ENCODE measurements at regions not wholly inside any gene's neighbourhood (a gene's known extent, or its start where the extent isn't known, plus 50 kb on each side); places are given as distances from the start of the nearest gene placed in this dataset.

DNA sequence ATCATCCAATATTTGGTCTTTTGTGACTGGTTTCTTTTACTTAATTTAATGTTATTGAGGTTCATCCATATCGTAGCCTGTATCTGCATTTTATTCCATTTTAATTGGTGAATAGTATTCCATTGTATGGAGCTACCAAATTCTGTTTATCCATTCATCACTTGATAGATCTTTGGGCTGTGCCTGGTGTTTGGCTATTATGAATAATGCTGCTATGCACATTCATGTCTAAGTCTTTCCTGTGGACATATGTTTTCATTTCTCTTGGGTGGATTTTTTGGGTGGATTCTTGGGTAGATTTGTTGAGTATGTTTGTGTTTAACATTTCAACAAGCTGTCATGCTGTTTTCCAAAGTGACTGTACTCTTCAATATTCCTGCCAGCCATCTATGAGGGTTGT, 52.5 kb upstream of the NEDD4L start:
- DNase-seq (ENCODE audit: low spot score), result no peak

DNA sequence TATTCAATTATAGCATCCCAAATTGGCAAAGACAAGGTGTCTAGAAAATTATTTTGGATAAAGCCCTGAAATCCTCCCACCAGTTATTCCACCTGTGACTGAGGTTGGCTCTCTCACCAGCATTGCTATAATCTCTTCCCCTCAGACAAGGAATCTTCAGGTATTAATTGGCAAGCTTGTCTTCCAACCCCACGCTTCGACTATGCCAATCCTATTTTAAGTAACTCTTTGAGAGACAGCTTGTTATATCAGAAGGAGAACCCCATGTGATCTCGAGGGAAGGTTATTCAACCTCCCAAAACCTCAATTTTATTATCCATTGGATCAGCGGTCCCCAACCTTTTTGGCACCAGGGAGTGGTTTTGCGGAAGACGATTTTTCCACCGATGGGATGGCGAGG, 54.5 kb upstream of the NEDD4L start:
- no peak for DNase-seq (ENCODE audit: low spot score)

DNA sequence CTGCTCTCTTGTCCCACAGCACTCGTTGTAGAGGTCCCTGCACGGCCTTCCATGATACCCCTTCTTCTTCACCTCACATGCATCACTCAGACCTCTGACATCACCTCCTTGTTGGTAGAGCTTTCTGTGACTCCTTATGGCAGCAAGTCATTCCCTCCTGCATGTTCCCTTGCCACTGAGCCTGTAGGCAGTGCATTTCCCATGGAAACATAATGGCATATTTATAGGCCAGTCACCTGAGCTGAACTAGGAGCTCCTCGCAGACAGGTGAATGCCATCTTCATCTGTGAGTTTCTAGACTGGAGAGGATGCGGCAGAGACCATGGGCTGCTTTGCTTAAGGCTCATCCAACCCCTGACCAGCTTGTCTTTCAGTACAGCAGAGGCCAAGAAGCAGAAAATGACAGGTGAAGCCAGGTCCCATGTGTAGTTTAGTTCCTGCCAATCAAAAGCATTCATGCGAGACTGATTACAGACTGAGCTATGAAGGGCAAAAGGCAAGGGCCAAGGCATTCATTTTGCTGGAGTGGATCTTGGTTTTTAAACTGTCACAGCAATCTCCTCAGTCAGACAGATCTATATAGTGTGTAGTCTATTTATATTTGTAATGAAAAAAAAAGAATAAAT, 59.4 kb upstream of the NEDD4L start:
- DNase-seq (ENCODE audit: low spot score), result no peak

DNA sequence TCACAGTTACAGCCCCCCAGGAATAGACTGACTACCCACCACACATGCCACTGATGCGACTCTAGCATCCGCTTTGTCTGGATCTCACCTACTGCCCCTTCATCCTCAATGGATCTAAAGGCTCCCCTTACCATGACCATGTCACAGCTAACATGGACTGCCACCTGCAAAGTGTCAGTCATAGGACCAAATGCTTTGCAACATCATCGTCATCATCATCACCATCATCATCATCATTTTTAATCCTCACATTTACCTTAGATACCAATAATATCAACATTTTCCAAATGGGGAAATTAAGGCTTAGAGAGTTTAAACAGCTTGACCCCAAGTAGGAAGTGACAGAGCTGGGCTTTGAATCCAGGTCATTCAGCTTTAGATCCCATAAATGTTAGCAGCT, 60.1 kb upstream of the NEDD4L start:
- DNase-seq (ENCODE audit: low spot score), result no peak

DNA sequence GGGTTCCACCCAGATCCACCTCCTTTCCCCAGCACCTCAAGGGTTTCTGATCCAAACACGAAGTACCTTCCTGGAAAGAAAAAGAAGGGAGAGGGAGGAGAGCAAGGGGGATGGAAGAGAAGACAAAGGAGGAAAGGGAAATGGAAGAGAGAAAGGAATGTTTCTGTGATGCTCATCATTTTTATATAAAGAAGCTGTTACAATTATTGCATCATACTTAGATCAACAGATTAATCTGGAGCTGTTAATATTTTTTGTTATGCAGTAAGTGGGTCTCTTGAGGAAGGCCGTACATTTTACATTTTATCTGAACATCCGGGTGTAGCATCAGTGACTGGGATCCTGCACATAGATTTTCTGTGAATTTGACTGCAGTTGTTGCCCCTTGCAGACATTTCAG, 60.6 kb upstream of the NEDD4L start:
- no peak for DNase-seq (ENCODE audit: low spot score)

DNA sequence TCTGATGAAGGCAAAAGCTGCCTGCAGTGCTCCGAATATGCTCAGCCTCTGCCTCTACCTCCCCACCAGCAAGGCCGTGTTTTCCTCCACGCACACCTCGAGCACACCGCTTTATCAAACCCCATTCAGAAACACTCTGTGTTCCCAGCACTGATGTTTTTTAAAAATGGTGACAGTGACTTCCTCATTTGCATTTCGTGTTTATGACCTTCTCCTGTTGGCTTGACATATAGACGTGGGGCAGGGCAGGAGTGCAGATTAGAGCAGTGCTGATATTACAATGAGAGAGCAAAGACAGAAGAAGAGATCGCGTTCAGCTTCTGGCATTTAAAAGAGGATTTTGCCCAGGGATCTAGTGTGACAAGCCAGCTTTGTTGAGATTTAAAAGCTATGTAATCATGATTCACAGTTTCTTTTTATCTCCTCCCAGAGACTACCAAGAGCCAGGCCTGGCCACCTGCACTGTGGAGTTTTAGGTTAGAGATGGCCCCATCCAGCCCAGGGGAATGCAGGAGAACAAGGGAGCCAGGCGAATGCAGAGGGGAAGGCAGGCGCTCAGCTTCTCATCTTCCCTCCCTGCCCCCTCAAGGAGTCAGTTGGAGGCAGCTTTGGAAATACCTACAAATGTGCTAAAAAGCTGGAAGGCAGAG, 61.5 kb upstream of the NEDD4L start:
- DNase-seq (ENCODE audit: low spot score), result no peak

GRCh38 chr18:57981308-57982028, 62.6 kb upstream of the NEDD4L start:
- no peak for DNase-seq (ENCODE audit: low spot score)

GRCh38 chr18:57980573-57981307, 63.3 kb upstream of the NEDD4L start:
- peak; percentile 47 for DNase-seq (ENCODE audit: low spot score)

DNA sequence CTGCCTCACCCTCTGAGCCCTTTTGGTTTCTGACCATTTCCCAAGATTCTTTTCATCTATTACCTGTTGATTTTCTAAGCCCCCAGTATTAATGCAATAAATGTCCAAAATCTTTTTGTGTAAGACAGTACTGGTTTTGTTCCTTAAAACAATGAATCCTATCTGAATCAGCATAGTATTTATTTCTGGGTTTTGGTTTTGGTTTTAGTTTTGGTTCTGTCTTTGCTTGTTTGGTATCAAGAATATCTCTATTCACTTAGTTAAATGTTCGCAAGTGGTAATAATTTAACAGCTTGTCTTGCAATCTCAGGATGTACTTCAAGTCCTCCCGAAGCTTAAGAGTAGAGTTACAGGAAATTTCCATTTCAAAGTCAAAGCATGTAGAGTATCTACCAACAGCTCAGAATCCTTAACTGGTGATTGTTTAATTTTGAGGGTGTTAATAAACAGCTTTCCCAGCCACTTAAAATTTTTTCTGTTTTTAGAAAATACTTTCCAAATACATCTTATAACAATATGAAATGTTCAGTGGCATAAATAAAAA, 67.7 kb upstream of the NEDD4L start:
- no peak for DNase-seq (ENCODE audit: low spot score)

GRCh38 chr18:57975805-57976204, 68.2 kb upstream of the NEDD4L start:
- DNase-seq (ENCODE audit: low spot score), result no peak

- DNase-seq (ENCODE audit: low spot score), result no peak
Measured at GRCh38 chr18:57974585-57975265, 69.3 kb upstream of the NEDD4L start.

GRCh38 chr18:57973889-57974288, 70.1 kb upstream of the NEDD4L start:
- DNase-seq (ENCODE audit: low spot score), result no peak

DNA sequence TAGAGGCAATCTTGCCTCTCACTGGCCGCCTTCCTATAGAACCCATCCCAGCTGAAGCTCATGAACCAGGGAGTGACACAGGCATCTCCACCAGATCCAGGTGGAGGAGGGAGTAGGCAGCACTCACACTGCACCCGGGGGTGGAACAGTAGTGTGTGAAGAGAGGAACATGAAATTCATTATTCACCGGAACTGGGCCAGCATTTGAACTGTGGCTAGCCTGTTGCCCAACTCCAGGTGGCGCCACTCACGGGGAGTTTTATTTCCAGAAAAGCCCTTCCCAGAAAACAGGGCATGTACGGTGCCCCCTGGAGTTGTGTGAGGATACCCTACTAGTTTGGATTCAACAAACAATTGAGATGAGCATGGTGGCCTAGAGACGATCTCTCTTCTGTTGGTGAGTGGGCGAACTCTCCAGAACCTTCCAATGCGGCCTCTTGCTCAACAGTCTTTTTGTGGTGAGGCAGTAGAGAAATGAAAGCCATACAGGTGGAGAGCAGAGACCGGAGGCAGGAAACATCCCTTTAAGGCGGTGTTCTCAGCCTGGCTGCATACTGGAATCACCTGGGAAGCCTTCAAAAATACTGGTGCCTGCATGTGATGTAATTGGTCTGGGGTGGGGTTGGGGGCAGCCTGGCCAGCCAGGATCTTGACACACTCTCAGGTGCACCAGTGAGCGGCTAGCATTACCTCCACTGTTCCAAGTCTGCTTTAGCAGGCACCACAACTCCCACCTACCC, 73.5 kb upstream of the NEDD4L start:
- DNase-seq (ENCODE audit: low spot score), result peak; percentile 7

DNA sequence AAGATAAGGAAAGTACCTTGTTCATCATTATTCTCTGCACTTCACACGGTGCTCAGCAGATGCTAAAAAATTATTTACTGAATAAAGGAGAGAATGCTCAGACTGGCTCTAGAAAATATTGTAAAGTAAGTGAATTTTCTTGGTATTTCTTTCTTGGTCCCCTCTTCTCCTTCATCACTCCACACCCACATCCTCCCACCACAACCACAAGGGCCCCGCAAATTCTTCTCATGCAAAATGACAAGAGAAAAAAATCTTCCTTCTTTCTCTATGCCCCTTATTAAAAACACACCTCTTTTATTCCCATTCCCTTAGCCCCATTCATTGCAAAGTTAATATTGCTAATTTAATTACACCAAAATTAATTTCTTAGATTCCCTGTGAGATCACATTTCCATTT, 74.2 kb upstream of the NEDD4L start:
- no peak for DNase-seq (ENCODE audit: low spot score)

- DNase-seq (ENCODE audit: low spot score), result no peak
Measured at GRCh38 chr18:57965246-57965645, 78.8 kb upstream of the NEDD4L start.

DNA sequence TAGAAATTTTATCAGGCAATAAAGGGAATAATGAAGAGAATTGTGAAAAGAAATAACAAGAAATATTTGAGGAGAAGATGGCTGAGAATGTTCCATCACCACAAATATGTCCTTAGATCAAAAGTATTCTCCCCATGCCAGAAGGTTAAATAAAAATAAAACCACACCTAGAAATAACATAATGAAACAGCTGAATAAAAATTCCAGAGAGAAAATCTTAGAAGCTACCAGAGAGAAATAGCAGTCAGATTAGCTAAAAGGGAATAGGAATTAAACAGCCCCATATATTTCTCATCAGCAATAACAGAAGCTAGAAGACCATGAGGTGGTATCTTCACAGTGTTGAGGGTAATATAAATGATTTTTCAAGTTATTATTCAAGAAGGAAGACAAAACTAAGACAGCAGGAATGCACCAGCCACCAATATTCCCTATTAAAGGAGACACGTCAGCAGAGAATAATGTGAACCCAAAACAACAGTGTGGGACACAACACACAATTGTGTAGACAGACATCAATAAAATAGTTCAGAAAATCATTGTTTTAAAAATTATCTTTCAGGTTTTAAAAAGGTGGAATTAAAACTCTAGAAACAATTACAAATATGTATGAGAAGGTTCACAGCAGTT, 82.0 kb upstream of the NEDD4L start:
- no peak for DNase-seq (ENCODE audit: low spot score)

DNA sequence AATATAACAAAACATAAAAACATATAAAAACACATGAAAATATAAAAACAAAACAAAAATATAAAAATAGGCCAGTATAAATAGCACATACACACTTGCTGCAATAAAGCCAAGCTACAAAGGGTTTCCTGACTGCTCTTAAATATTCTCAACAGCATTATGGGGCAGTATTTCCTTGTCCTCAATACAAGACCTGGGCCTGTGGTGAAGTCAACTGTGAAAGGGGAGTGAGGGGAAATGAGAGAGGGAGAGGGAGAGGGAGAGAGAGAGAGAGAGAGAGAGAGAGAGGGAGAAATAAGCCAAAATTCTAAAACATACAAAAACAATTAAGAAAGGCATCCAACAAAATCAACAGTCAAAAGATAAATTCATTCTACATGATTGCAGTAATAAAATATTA, 82.6 kb upstream of the NEDD4L start:
- DNase-seq (ENCODE audit: low spot score), result no peak

DNA sequence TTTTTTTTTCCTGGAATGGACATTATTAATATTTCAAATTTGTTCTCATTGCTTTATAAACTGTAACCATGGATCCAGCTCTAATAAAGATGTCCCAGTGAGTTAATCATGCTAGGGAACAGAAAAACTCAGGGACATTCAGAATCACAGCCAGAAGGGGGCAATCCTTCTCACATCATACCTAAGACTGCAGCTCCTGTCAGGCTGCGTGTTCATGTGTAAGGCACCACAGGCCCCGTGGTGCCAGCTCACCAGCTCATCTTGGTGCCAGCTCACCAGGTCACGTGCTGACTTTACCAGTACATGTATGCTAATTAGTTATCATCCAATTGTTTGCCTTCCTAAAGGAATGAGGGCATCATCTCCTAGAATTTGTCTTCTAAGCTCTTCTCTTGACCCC, 84.7 kb upstream of the NEDD4L start:
- DNase-seq (ENCODE audit: low spot score), result peak; percentile 60

- DNase-seq (ENCODE audit: low spot score), result no peak
Measured at GRCh38 chr18:57957210-57957609, 86.8 kb upstream of the NEDD4L start.

DNA sequence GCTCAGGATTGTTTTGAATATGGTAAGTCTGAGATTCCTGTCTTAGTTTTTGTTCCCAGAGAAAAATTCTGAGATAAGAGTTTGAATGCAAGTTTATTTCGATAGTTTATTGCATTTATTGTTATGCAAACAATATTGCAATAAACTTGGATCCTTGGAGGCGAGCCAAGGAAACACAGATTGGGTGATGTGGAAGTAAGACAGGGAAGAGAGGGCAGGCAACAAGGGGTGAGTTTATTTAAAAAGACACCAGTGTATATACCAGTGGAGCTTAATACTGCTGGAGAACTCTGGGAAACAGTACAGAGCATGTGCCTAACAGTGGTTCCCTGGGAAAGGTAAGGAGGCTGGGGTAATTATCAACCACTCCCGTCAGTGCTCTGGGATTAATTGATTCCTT, 87.5 kb upstream of the NEDD4L start:
- DNase-seq (ENCODE audit: low spot score), result no peak

GRCh38 chr18:57954935-57955334, 89.1 kb upstream of the NEDD4L start:
- DNase-seq (ENCODE audit: low spot score), result no peak
